HEK293 (cell line): ENCODE measurements at regions not wholly inside any gene's neighbourhood (a gene's known extent, or its start where the extent isn't known, plus 50 kb on each side); places are given as distances from the start of the nearest gene placed in this dataset.

ENCODE experiments used
- CTCF ChIA-PET: fragments of 350-600 bp; formaldehyde crosslinking; extraction: SDS; loops from one replicate; lab custom pipeline; 2021; ENCODE audit warnings: antibody characterized with exemption; lab: Yijun Ruan, JAX
- POLR2A ChIA-PET: fragments of 300-600 bp; formaldehyde crosslinking; extraction: SDS; loops from one replicate; lab custom pipeline; 2020; ENCODE audit warnings: antibody characterized with exemption, inconsistent platforms; lab: Yijun Ruan, JAX
- H3K27ac ChIP-seq: fragments of 200-500 bp; sonication (Bioruptor generic); 2 replicates; pipeline ENCODE4 v1.5.1; 2014; ENCODE audit warnings: low read depth, low read length, control low read depth, inconsistent platforms; ENCODE audit errors: extremely low read depth
- H3K36me3 ChIP-seq, 2 experiments: fragments of 200-500 bp in 1 of 2; sonication (Bioruptor generic) in 1 of 2; 1 replicate in 1 of 2; 2 replicates in 1 of 2; pipeline ENCODE4 v1.5.1; 2014 to 2017; ENCODE audit warnings: inconsistent platforms in 2 of 2, low read length in 2 of 2; ENCODE audit not compliant: control insufficient read depth in 2 of 2, insufficient read depth in 1 of 2
- H3K4me1 ChIP-seq: fragments of 200-500 bp; sonication (Bioruptor generic); 2 replicates; pipeline ENCODE4 v1.5.1; 2014; ENCODE audit warnings: mild to moderate bottlenecking, low read length, inconsistent platforms; ENCODE audit not compliant: control insufficient read depth, insufficient read depth
- H3K4me3 ChIP-seq: 2 replicates; pipeline ENCODE4 v1.5.1; 2011; ENCODE audit warnings: low read depth, mild to moderate bottlenecking, control low read depth, low read length, moderate library complexity
- H3K9me3 ChIP-seq: fragments of 200-500 bp; sonication (Bioruptor generic); 2 replicates; pipeline ENCODE4 v1.5.1; 2014; ENCODE audit warnings: low read depth, low read length, inconsistent platforms; ENCODE audit not compliant: control insufficient read depth, insufficient read depth
- BCL11A ChIP-seq: fragments of 450-650 bp; formaldehyde crosslinking; IDR thresholded peaks from 2 replicates; pipeline ENCODE4 v1.5.1; 2016; ENCODE audit warnings: low read depth, missing biosample characterization, missing genetic modification characterization
- GFI1B ChIP-seq: fragments of 450-650 bp; formaldehyde crosslinking; IDR thresholded peaks from 2 replicates; pipeline ENCODE4 v1.5.1; 2016; ENCODE audit warnings: missing biosample characterization, missing genetic modification characterization
- GLI2 ChIP-seq: fragments of 450-650 bp; formaldehyde crosslinking; IDR thresholded peaks from 2 replicates; pipeline ENCODE4; 2017; ENCODE audit warnings: missing biosample characterization, missing genetic modification characterization, low read depth, borderline replicate concordance
- SALL2 ChIP-seq: fragments of 450-650 bp; formaldehyde crosslinking; IDR thresholded peaks from 2 replicates; pipeline ENCODE4 v1.5.0; 2017; ENCODE audit warnings: missing biosample characterization, mild to moderate bottlenecking, missing genetic modification characterization, borderline replicate concordance
- SCRT1 ChIP-seq: fragments of 450-650 bp; formaldehyde crosslinking; IDR thresholded peaks from 2 replicates; pipeline ENCODE4 v1.5.1; 2016; ENCODE audit warnings: missing biosample characterization, missing genetic modification characterization, borderline replicate concordance
- ZFHX2 ChIP-seq: fragments of 450-650 bp; formaldehyde crosslinking; conservative IDR thresholded peaks from 2 replicates; pipeline ENCODE4 v1.5.1; 2016; ENCODE audit warnings: missing biosample characterization, missing genetic modification characterization
- ZIC2 ChIP-seq: fragments of 450-650 bp; formaldehyde crosslinking; IDR thresholded peaks from 2 replicates; pipeline ENCODE4 v1.5.1; 2016; ENCODE audit warnings: missing biosample characterization, missing genetic modification characterization
- ZNF112 ChIP-seq: fragments of 450-650 bp; formaldehyde crosslinking; IDR thresholded peaks from 2 replicates; pipeline ENCODE4 v1.5.0; 2017; ENCODE audit warnings: missing biosample characterization, missing genetic modification characterization
- ZNF132 ChIP-seq: fragments of 450-650 bp; formaldehyde crosslinking; IDR thresholded peaks from 2 replicates; pipeline ENCODE4 v1.5.1; 2017; ENCODE audit warnings: missing biosample characterization, missing genetic modification characterization, borderline replicate concordance
- ZNF19 ChIP-seq: fragments of 450-650 bp; formaldehyde crosslinking; IDR thresholded peaks from 2 replicates; pipeline ENCODE4; 2016; ENCODE audit warnings: missing biosample characterization, missing genetic modification characterization, low read depth
- ZNF2 ChIP-seq: fragments of 450-650 bp; formaldehyde crosslinking; IDR thresholded peaks from 2 replicates; pipeline ENCODE4 v1.5.1; 2016; ENCODE audit warnings: missing biosample characterization, missing genetic modification characterization
- ZNF23 ChIP-seq: fragments of 450-650 bp; formaldehyde crosslinking; IDR thresholded peaks from 2 replicates; pipeline ENCODE4 v1.5.1; 2016; ENCODE audit warnings: missing biosample characterization, missing genetic modification characterization, borderline replicate concordance
- ZNF354C ChIP-seq: fragments of 450-650 bp; formaldehyde crosslinking; IDR thresholded peaks from 2 replicates; pipeline ENCODE4 v1.5.1; 2016; ENCODE audit warnings: missing biosample characterization, missing genetic modification characterization, low read depth, borderline replicate concordance
- ZNF423 ChIP-seq: fragments of 450-650 bp; formaldehyde crosslinking; IDR thresholded peaks from 2 replicates; pipeline ENCODE4 v1.5.1; 2016; ENCODE audit warnings: missing biosample characterization, missing genetic modification characterization
- ZNF449 ChIP-seq: fragments of 450-650 bp; formaldehyde crosslinking; IDR thresholded peaks from 2 replicates; pipeline ENCODE4 v1.5.1; 2017; ENCODE audit warnings: missing biosample characterization, mild to moderate bottlenecking, missing genetic modification characterization, moderate library complexity
- ZNF473 ChIP-seq: fragments of 450-650 bp; formaldehyde crosslinking; IDR thresholded peaks from 2 replicates; pipeline ENCODE4 v1.5.1; 2017; ENCODE audit warnings: missing biosample characterization, missing genetic modification characterization
- ZNF501 ChIP-seq: fragments of 450-650 bp; formaldehyde crosslinking; IDR thresholded peaks from 2 replicates; pipeline ENCODE4 v1.5.1; 2016; ENCODE audit warnings: missing biosample characterization, missing genetic modification characterization
- ZNF544 ChIP-seq: fragments of 450-650 bp; formaldehyde crosslinking; IDR thresholded peaks from 2 replicates; pipeline ENCODE4 v1.5.0; 2017; ENCODE audit warnings: missing biosample characterization, missing genetic modification characterization
- ZNF610 ChIP-seq: fragments of 450-650 bp; formaldehyde crosslinking; IDR thresholded peaks from 2 replicates; pipeline ENCODE4 v1.5.1; 2016; ENCODE audit warnings: missing biosample characterization, missing genetic modification characterization, borderline replicate concordance
- ZNF639 ChIP-seq: fragments of 450-650 bp; formaldehyde crosslinking; IDR thresholded peaks from 2 replicates; pipeline ENCODE4 v1.5.1; 2016; ENCODE audit warnings: missing biosample characterization, missing genetic modification characterization
- ZNF747 ChIP-seq: fragments of 450-650 bp; formaldehyde crosslinking; IDR thresholded peaks from 2 replicates; pipeline ENCODE4 v1.5.1; 2016; ENCODE audit warnings: missing biosample characterization, missing genetic modification characterization
- TF ChIP-seq, protein P1 (sequence below): fragments of 450-650 bp; formaldehyde crosslinking; IDR thresholded peaks from 2 replicates; pipeline ENCODE4 v1.5.1; 2016; ENCODE audit warnings: missing biosample characterization, missing genetic modification characterization

- no peaks in the 10 kb centered on the region for H3K4me1 ChIP-seq
- no peak overlapping the region for H3K4me3 ChIP-seq
- H3K36me3 ChIP-seq, result no peaks in the 10 kb centered on the region
- TF ChIP-seq BCL11A (no peak), ZNF610 (tag by site-specific recombination) (no peak), ZNF354C (tag by site-specific recombination) (no peak), ZNF449 (no peak)
- H3K9me3 ChIP-seq, result no peaks in the 10 kb centered on the region
- no peak overlapping the region for H3K27ac ChIP-seq
- CTCF ChIA-PET, result no interaction called here
- POLR2A ChIA-PET, result no interaction called here
These were observed 194.2 kb downstream of the NHLRC3 start for GRCh38 chr13:39232401-39232980.

DNA sequence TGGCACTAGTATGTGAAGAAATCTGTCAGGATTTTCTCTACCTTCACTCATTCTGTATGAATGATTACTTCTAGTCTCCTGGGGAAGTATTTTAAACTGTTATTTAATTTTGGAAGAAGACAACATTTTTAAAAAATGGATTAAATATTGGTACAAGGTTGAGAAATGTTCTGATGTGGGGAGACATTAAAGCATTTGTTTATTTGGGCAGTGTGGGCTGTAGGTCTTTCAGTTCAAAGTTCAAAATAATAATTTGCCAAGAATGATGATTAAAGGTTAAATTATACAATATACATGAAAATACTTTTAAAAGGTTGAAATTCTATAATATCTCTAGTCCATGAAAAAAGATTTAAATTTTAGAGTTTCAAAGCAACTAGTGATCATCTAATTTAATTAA is 194.7 kb downstream of the NHLRC3 start:
- H3K27ac ChIP-seq, result no peak overlapping the region
- no peaks in the 10 kb centered on the region for H3K4me1 ChIP-seq
- H3K36me3 ChIP-seq, result no peaks in the 10 kb centered on the region
- no peaks in the 10 kb centered on the region for H3K9me3 ChIP-seq
- no peak overlapping the region for H3K4me3 ChIP-seq
- ChIA-PET CTCF (no interaction called here), POLR2A (no interaction called here)
- no peak for TF ChIP-seq ZNF639
- no peak for TF ChIP-seq GFI1B
- TF ChIP-seq ZNF473 (tag by site-specific recombination), result no peak
- no peak for TF ChIP-seq ZNF544 (tag by site-specific recombination)
- TF ChIP-seq, protein P1, sequence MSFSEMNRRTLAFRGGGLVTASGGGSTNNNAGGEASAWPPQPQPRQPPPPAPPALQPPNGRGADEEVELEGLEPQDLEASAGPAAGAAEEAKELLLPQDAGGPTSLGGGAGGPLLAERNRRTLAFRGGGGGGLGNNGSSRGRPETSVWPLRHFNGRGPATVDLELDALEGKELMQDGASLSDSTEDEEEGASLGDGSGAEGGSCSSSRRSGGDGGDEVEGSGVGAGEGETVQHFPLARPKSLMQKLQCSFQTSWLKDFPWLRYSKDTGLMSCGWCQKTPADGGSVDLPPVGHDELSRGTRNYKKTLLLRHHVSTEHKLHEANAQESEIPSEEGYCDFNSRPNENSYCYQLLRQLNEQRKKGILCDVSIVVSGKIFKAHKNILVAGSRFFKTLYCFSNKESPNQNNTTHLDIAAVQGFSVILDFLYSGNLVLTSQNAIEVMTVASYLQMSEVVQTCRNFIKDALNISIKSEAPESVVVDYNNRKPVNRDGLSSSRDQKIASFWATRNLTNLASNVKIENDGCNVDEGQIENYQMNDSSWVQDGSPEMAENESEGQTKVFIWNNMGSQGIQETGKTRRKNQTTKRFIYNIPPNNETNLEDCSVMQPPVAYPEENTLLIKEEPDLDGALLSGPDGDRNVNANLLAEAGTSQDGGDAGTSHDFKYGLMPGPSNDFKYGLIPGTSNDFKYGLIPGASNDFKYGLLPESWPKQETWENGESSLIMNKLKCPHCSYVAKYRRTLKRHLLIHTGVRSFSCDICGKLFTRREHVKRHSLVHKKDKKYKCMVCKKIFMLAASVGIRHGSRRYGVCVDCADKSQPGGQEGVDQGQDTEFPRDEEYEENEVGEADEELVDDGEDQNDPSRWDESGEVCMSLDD (tag by site-specific recombination), result no peak
- no peak for TF ChIP-seq ZNF23 (tag by site-specific recombination)
- no peak for TF ChIP-seq ZNF501 (tag by site-specific recombination)
- TF ChIP-seq ZNF112 (tag by site-specific recombination), result no peak
- no peak for TF ChIP-seq SCRT1 (tag by site-specific recombination)
- TF ChIP-seq GLI2, result no peak
- no peak for TF ChIP-seq ZNF2 (tag by site-specific recombination)
- no peak for TF ChIP-seq ZNF423 (tag by site-specific recombination)
- TF ChIP-seq ZNF19 (tag by site-specific recombination), result no peak
- TF ChIP-seq ZNF747 (tag by site-specific recombination), result no peak
- TF ChIP-seq SALL2 (tag by site-specific recombination), result no peak
- TF ChIP-seq ZFHX2 (tag by site-specific recombination), result no peak
- TF ChIP-seq ZIC2 (tag by site-specific recombination), result no peak
- TF ChIP-seq ZNF132, result no peak
- TF ChIP-seq, all 188 proteins: peak for 0
